Fibroblast of pulmonary artery (primary cell): ENCODE measurements at regions not wholly inside any gene's neighbourhood (a gene's known extent, or its start where the extent isn't known, plus 50 kb on each side); places are given as distances from the start of the nearest gene placed in this dataset.

Experiments used
- DNase-seq: peaks from one replicate; pipeline ENCODE4 v3.0.0-alpha.2; 2010; ENCODE audit warnings: low read depth
- H3K4me3 ChIP-seq: replicated peaks from 2 replicates; pipeline ENCODE4 v1.5.1; 2011; ENCODE audit warnings: low read depth, mild to moderate bottlenecking, control low read depth, low read length, moderate library complexity
- CTCF ChIP-seq: IDR thresholded peaks from 2 replicates; pipeline ENCODE4 v1.5.1; 2011; ENCODE audit warnings: mild to moderate bottlenecking, control low read depth, low read length, inconsistent platforms; ENCODE audit errors: missing control alignments

DNA sequence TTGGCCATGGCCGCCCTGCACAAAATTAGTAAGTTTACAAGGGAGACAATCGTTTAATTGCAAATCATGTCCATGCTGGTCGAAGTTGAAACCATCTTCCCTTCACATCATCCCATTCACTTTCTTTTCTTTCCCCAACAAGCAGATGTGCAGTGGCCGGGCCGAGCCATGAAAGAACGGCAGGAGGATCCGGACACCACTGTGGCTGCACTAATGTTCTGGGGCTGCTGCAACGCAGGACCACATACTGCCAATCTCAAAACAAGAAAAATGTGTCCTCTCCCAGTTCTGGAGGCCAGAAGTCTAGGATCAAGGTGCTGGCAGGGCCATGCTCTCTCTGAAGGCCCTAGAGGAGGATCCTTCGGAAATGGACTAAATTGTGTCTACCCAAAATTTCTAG, 227.4 kb upstream of the MYT1L start:
- H3K4me3 ChIP-seq: no peak overlapping the region
- DNase-seq: no peak
- no peak for TF ChIP-seq CTCF

- no peak overlapping the region for H3K4me3 ChIP-seq
- TF ChIP-seq CTCF: no peak
- DNase-seq: no peak
These were observed 226.4 kb upstream of the MYT1L start for GRCh38 chr2:2557475-2557874.

DNA sequence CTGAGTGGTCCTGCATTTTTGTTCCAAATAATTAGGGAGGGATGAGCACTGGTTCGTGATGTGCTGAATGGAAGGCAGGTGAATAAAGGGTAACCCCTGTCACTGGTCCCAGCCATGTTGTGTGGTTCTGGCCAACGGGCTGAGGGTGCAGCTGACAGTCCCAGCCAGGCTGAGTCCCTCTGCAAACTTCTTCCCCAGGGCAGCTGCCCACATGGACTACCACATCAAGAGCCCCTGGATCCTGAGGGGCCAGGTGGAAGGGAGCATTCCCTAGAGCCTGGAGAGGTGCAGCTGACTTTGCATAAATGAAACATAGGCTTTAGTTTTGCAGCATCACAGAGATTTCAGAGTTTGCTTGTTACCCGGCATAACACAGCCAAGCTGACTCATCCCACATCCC, 219.8 kb upstream of the MYT1L start:
- H3K4me3 ChIP-seq: no peak overlapping the region
- DNase-seq: no peak
- no peak for TF ChIP-seq CTCF

DNA sequence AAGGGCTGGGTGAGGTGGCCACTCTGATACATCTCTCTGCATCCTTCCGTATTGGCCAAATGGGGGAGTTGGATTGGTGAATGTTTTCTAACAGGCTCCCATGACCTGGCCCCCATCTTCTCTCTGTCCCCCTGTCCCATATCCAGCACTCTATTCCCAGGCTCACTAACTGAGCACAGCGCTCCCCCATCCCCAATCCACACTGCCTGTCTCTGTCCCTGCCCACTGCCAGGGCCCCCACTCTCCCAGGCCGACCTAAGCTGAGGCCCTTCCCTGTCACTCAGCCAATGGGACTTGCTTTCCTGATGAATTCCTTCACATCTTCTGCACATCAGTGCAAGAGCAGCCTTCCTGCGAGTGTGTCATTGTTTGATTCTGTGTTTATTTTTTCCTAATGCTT, 216.8 kb upstream of the MYT1L start:
- H3K4me3 ChIP-seq: no peak overlapping the region
- no peak for TF ChIP-seq CTCF
- DNase-seq: no peak

DNA sequence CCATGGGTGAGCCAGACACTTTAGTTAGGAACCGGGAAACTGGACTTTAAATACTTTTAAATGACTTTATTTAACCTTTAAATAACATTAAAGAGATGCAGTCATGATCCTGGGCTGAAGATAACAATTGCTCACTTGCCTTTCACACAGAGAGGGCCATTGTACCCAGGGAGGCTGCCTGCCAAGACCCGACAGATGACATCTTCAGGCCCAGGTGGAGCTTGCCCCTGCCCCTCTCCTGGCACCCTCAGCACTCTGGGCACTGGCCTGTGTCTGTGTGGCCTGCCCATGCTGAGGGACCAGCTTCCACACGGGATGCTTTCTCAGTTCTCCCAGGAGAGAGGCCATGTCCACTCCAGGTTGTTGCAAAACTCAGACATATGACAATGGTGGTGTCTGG, 216.4 kb upstream of the MYT1L start:
- no peak for TF ChIP-seq CTCF
- H3K4me3 ChIP-seq: no peak overlapping the region
- DNase-seq: no peak

GRCh38 chr2:2546046-2546445, 215.0 kb upstream of the MYT1L start:
- no peak for DNase-seq
- TF ChIP-seq CTCF: no peak
- H3K4me3 ChIP-seq: no peak overlapping the region

DNA sequence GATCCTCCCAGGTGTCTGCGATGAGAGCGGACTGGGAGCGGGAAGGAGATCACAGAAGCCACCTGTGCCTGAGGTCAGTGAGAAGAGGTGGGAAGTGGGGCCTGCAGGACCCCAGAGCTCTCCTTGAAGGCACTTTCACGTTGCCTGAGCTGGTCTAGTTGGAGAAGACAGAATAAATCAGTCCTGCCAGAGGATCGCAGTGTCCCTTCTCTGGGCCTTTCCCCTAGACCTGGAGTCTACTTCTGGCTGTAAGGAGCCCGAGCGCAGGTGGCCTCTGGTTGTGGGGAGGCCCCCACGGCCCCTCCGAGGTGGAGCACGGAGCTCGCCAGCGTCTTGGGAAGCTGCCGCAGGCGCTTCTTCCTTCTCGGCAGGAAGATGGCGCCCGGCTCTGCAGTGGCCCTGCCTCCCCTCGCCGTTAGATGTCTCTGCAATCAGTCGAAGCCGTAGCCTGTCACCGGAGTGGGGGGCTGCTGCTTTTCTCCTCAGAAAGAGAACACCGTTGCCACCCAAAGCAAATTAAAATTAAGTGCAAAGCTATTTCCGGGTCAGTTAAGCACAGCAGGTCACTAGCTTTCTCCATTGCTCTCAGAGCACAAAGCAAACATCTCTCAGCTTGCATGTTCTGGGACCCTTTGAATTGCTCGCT, 212.0 kb upstream of the MYT1L start:
- no peak overlapping the region for H3K4me3 ChIP-seq
- TF ChIP-seq CTCF: no peak
- no peak for DNase-seq
